GM12878 (cell line): ENCODE measurements at regions not wholly inside any gene's neighbourhood (a gene's known extent, or its start where the extent isn't known, plus 50 kb on each side); places are given as distances from the start of the nearest gene placed in this dataset.

Experiments used
- ATAC-seq: fragments of 200-7000 bp; cut with Tn5 transposase; 3 replicates; pipeline ENCODE4 v1.9.1; 2020; ENCODE audit warnings: mild to moderate bottlenecking, moderate library complexity
- BruUV-seq: library from RNA; stranded (reverse); fragments of 400-500 nt; replicated peaks from 2 replicates; lab custom pipeline; 2021; lab: Mats Ljungman, UMichigan
- CTCF ChIA-PET: fragments of 300-600 bp; sonication (Branson Sonifier 250); formaldehyde crosslinking; extraction: SDS; loops from one replicate; lab custom pipeline; 2021; ENCODE audit warnings: inconsistent platforms; lab: Yijun Ruan, JAX
- POLR2A ChIA-PET: fragments of 350-600 bp; formaldehyde crosslinking; extraction: SDS; loops from one replicate; lab custom pipeline; 2021; ENCODE audit warnings: inconsistent platforms; lab: Charles Lee
- RAD21 ChIA-PET: fragments of 300-600 bp; sonication (Branson Sonifier 250); formaldehyde crosslinking; loops from one replicate; lab custom pipeline; 2023; ENCODE audit warnings: antibody characterized with exemption; ENCODE audit not compliant: unreplicated experiment; lab: Charles Lee
- SMC1A ChIA-PET: fragments of 300-600 bp; sonication (Branson Sonifier 250); formaldehyde crosslinking; loops from one replicate; lab custom pipeline; 2023; ENCODE audit not compliant: unreplicated experiment, uncharacterized antibody; lab: Charles Lee
- DNase-seq: peaks from one replicate; pipeline ENCODE4 v3.0.0-alpha.2; 2011; ENCODE audit warnings: low read depth, low spot score
- FAIRE-seq: peaks from 3 replicates; lab custom pipeline; 2011; peaks lifted over from hg19 to GRCh38; lab: Jason Lieb, UNC
- H2AFZ ChIP-seq: 2 replicates; pipeline ENCODE4 v1.6.0; 2011; ENCODE audit warnings: low read depth, low read length, control low read depth; ENCODE audit not compliant: control insufficient read depth
- H3K27ac ChIP-seq: 2 replicates; pipeline ENCODE4 v1.5.1; 2011; ENCODE audit warnings: control low read depth; ENCODE audit not compliant: control insufficient read depth, insufficient read depth
- H3K27me3 ChIP-seq, 2 experiments: replicated peaks in 1 of 2; 2 replicates each; pipeline versions ENCODE4 v1.6.0 to v1.6.1; 2011; ENCODE audit warnings: low read length in 1 of 2; ENCODE audit not compliant: control insufficient read depth in 2 of 2, insufficient read depth in 2 of 2
- H3K36me3 ChIP-seq, 2 experiments: 2 replicates each; pipeline ENCODE4 v1.5.1; 2011; ENCODE audit warnings: low read length in 1 of 2; ENCODE audit not compliant: control insufficient read depth in 2 of 2, insufficient read depth in 2 of 2
- H3K4me1 ChIP-seq: 2 replicates; pipeline ENCODE4 v1.6.1; 2011; ENCODE audit warnings: mild to moderate bottlenecking, low read length, moderate library complexity, mixed read lengths; ENCODE audit not compliant: control insufficient read depth, insufficient read depth
- H3K4me2 ChIP-seq: 2 replicates; pipeline ENCODE4 v1.6.0; 2011; ENCODE audit warnings: control low read depth; ENCODE audit not compliant: control insufficient read depth, insufficient read depth
- H3K4me3 ChIP-seq: fragments of 200-600 bp; sonication (generic); 2 replicates; pipeline ENCODE4 v1.5.1; 2016
- H3K79me2 ChIP-seq: 2 replicates; pipeline ENCODE4 v1.6.0; 2011; ENCODE audit warnings: low read length; ENCODE audit not compliant: control insufficient read depth, insufficient read depth
- H3K9ac ChIP-seq: 2 replicates; pipeline ENCODE4 v1.8.0; 2011; ENCODE audit warnings: low read length, control low read depth, mixed read lengths; ENCODE audit not compliant: control insufficient read depth, insufficient read depth
- H3K9me3 ChIP-seq: replicated peaks from 3 replicates; pipeline ENCODE4 v1.5.1; 2011; ENCODE audit warnings: mild to moderate bottlenecking, low read length; ENCODE audit not compliant: control insufficient read depth, insufficient read depth
- H4K20me1 ChIP-seq: 2 replicates; pipeline ENCODE4 v1.6.0; 2011; ENCODE audit not compliant: control insufficient read depth, insufficient read depth
- ATF3 ChIP-seq: IDR thresholded peaks from 2 replicates; pipeline ENCODE4 v1.6.1; 2011; ENCODE audit warnings: low read depth, mild to moderate bottlenecking, low read length, moderate library complexity, borderline replicate concordance; ENCODE audit errors: extremely low read depth
- ELK1 ChIP-seq: IDR thresholded peaks from 2 replicates; pipeline ENCODE4 v1.6.1; 2012; ENCODE audit warnings: low read depth, low read length, improper control_type of control experiment
- EP300 ChIP-seq, 2 experiments: fragments of 150-350 bp in 1 of 2; IDR thresholded peaks; 2 replicates each; pipeline ENCODE4 v1.6.1; 2011 to 2012; ENCODE audit warnings: low read depth in 2 of 2, low read length in 2 of 2, borderline replicate concordance in 1 of 2, improper control_type of control experiment in 1 of 2, inconsistent platforms in 1 of 2; ENCODE audit not compliant: control insufficient read depth in 1 of 2
- HDAC2 ChIP-seq: fragments of 200-600 bp; sonication (generic); IDR thresholded peaks from 2 replicates; pipeline ENCODE4 v1.6.1; 2017
- KAT2A ChIP-seq: conservative IDR thresholded peaks from 2 replicates; pipeline ENCODE4 v1.6.1; 2011; ENCODE audit warnings: low read depth, low read length; ENCODE audit not compliant: control insufficient read depth
- MYB ChIP-seq: fragments of 150-350 bp; IDR thresholded peaks from 2 replicates; pipeline ENCODE4 v1.6.1; 2014; ENCODE audit warnings: mild to moderate bottlenecking, low read depth, low read length, borderline replicate concordance
- PAX5 ChIP-seq: IDR thresholded peaks from 2 replicates; pipeline ENCODE4 v1.6.1; 2011; ENCODE audit warnings: low read depth, low read length, borderline replicate concordance
- RB1 ChIP-seq: fragments of 450-650 bp; formaldehyde crosslinking; IDR thresholded peaks from 2 replicates; pipeline ENCODE4 v1.6.1; 2017; ENCODE audit warnings: mild to moderate bottlenecking, borderline replicate concordance
- RUNX3 ChIP-seq: IDR thresholded peaks from 2 replicates; pipeline ENCODE4 v1.6.1; 2012; ENCODE audit warnings: low read length, inconsistent platforms
- SP1 ChIP-seq: IDR thresholded peaks from one replicate; pipeline ENCODE4 v1.6.1; 2011; ENCODE audit warnings: low read depth, low read length
- STAT1 ChIP-seq: fragments of 450-650 bp; conservative IDR thresholded peaks from 2 replicates; pipeline ENCODE4 v1.6.1; 2014; ENCODE audit warnings: antibody characterized with exemption, mild to moderate bottlenecking
- SUZ12 ChIP-seq: fragments of 200-600 bp; sonication (generic); IDR thresholded peaks from one replicate; pipeline ENCODE4 v1.6.1; 2018; ENCODE audit warnings: antibody characterized with exemption, mild to moderate bottlenecking; ENCODE audit not compliant: unreplicated experiment
- TCF12 ChIP-seq: IDR thresholded peaks from 2 replicates; pipeline ENCODE4 v1.6.1; 2011; ENCODE audit warnings: low read depth, mild to moderate bottlenecking, low read length
- WGBS: methylation state at CpG from one replicate; pipeline ENCODE4 v1.1.6; 2016; ENCODE audit warnings: low lambda C conversion rate; ENCODE audit not compliant: insufficient replicate concordance, insufficient coverage; ENCODE audit errors: missing lambda C conversion rate; 5-methylcytosine and 5-hydroxymethylcytosine counted together
- in situ Hi-C: fragments of 300-500 bp; cut with MboI; formaldehyde crosslinking; loops from 9 replicates; pipeline ENCODE4 v1.14.3; 2018; ENCODE audit warnings: mixed read lengths
- intact Hi-C: fragments of 100-400 bp; cut with micrococcal nuclease; formaldehyde crosslinking; loops from one replicate; pipeline ENCODE4 v1.14.2; 2022; ENCODE audit not compliant: unreplicated experiment

- intact Hi-C loops = loop anchor here (10.0 kb wide), 1 partner anchor 178 kb away; no protein-coding TSS in a partner anchor
- no peak overlapping the region for H3K4me3 ChIP-seq
- H3K4me1 ChIP-seq = peaks cover 16% of the 10 kb centered on the region
- no peaks in the 10 kb centered on the region for H3K36me3 ChIP-seq
- SMC1A ChIA-PET = interaction anchor here (1.0 to 1.6 kb wide), 5 partner anchors 11 to 180 kb away, joined by 3 to 4 read pairs (median 3); no protein-coding TSS in a partner anchor
- H3K9me3 ChIP-seq = no peaks in the 10 kb centered on the region; the same call in 1 of the 3 replicates
- WGBS = 50% methylated on average over 1 of the region's 1 CpG
- peak; percentile 60 for ATAC-seq
- H3K4me2 ChIP-seq = 0 out of 2 replicates have a peak overlapping the region, but pooled peaks have one; percentile 13
- peak; percentile 37 for DNase-seq
- FAIRE-seq = no peak
- no TSS peak for BruUV-seq
- no peaks in the 10 kb centered on the region for H3K27me3 ChIP-seq
- H3K9ac ChIP-seq = no peak overlapping the region
- RAD21 ChIA-PET = interaction anchor here (0.9 to 3.0 kb wide), 2 partner anchors 50 to 782 kb away, joined by 3 to 20 read pairs; no protein-coding TSS in a partner anchor
- H3K27ac ChIP-seq = no peak overlapping the region
- POLR2A ChIA-PET = no interaction called here
- H3K79me2 ChIP-seq = no peaks in the 10 kb centered on the region
- H2AFZ ChIP-seq = no peak overlapping the region; the same call in 1 of the 2 replicates
- no peak for TF ChIP-seq ELK1
- peak; percentile 84 for TF ChIP-seq PAX5
- TF ChIP-seq TCF12 = 0 out of 2 replicates have a peak, but pooled peaks have one; percentile 20
- peak; percentile 54 for TF ChIP-seq RUNX3
- TF ChIP-seq, all 136 proteins: peak for 3
- H4K20me1 ChIP-seq = no peaks in the 10 kb centered on the region
- CTCF ChIA-PET = no interaction called here
- in situ Hi-C loops = no loop called here
These were observed 641.1 kb downstream of the MID1IP1 start for GRCh38 chrX:39442332-39442731.

GRCh38 chrX:39443240-39443639 lies 642.0 kb downstream of the MID1IP1 start:
- BruUV-seq = no TSS peak
- Histone ChIP-seq H3K9ac (no peak overlapping the region), H3K4me3 (no peak overlapping the region), H3K4me2 (no peak overlapping the region), H3K9me3 (no peaks in the 10 kb centered on the region; the same call in 1 of the 3 replicates), H2AFZ (no peak overlapping the region), H3K36me3 (no peaks in the 10 kb centered on the region), H3K4me1 (peaks cover 16% of the 10 kb centered on the region), H3K27ac (no peak overlapping the region), H4K20me1 (no peaks in the 10 kb centered on the region), H3K79me2 (no peaks in the 10 kb centered on the region), H3K27me3 (no peaks in the 10 kb centered on the region)
- CTCF ChIA-PET = interaction anchor here (0.7 to 1.4 kb wide), 4 partner anchors 14 to 283 kb away, joined by 3 to 4 read pairs (median 4); no protein-coding TSS in a partner anchor
- in situ Hi-C loops (no loop called here), intact Hi-C loops (loop anchor here (10.0 kb wide), 1 partner anchor 178 kb away; no protein-coding TSS in a partner anchor)
- SMC1A ChIA-PET = interaction anchor here (1.1 kb wide), 1 partner anchor 14 kb away, joined by 3 read pairs; no protein-coding TSS in a partner anchor
- 41% methylated on average over 2 of the region's 2 CpGs for WGBS
- ATAC-seq (no peak), DNase-seq (no peak), FAIRE-seq (no peak)
- POLR2A ChIA-PET = no interaction called here
- RAD21 ChIA-PET = no interaction called here
- TF ChIP-seq KAT2A (no peak), EP300 (IDR thresholded peaks at IDR 0.05; ENCODE audit: borderline replicate concordance in 1 of 2, control insufficient read depth in 1 of 2, low read depth in 2 of 2, low read length in 2 of 2) (no peak), SP1 (no peak), HDAC2 (no peak), MYB (no peak), STAT1 (no peak), ATF3 (no peak), RB1 (no peak), SUZ12 (no peak)
